ENCODE measurements at regions not wholly inside any gene's neighbourhood (a gene's known extent, or its start where the extent isn't known, plus 50 kb on each side); places are given as distances from the start of the nearest gene placed in this dataset.

GRCh38 chr6:106800379-106800778 is 171.0 kb downstream of the QRSL1 start:
- peak overlapping the region; percentile 53 to 86 (median 70) for H3K27ac ChIP-seq
- TF ChIP-seq POLR2A (IDR thresholded peaks at IDR 0.05) = no peak
- no peak for TF ChIP-seq CTCF (IDR thresholded peaks at IDR 0.05)

GRCh38 chr6:106799031-106799894 is 169.9 kb downstream of the QRSL1 start:
- TF ChIP-seq POLR2A (IDR thresholded peaks at IDR 0.05) (no peak), CTCF (IDR thresholded peaks at IDR 0.05) (no peak)
- H3K4me3 ChIP-seq = no peak overlapping the region
- WGBS, 2 donors = 23 to 37% methylated on average over 4 to 6 of the region's 8 CpGs
- H3K4me1 ChIP-seq = peaks cover 8 to 55% (median 19%) of the 10 kb centered on the region in 3 donors
- intact Hi-C loops (cut with DNase I) = no loop called here
- H3K27me3 ChIP-seq = no peaks in the 10 kb centered on the region
- no peaks in the 10 kb centered on the region for H3K9me3 ChIP-seq
- peak overlapping the region; percentile 53 to 86 (median 70) for H3K27ac ChIP-seq
- DNase-seq = no peak
- no peaks in the 10 kb centered on the region for H3K36me3 ChIP-seq

More at GRCh38 chr6:106800379-106800778, 171.0 kb downstream of the QRSL1 start:
- WGBS, 2 donors = 49% methylated on average over 4 to 5 of the region's 5 CpGs
- Histone ChIP-seq H3K4me3 (no peak overlapping the region), H3K27me3 (no peaks in the 10 kb centered on the region), H3K36me3 (no peaks in the 10 kb centered on the region), H3K4me1 (peaks cover 8 to 55% (median 19%) of the 10 kb centered on the region in 3 donors), H3K9me3 (no peaks in the 10 kb centered on the region)
- no peak for DNase-seq
- intact Hi-C loops (cut with DNase I) = no loop called here

- intact Hi-C loops (cut with DNase I) = no loop called here
- no peak for DNase-seq
- H3K36me3 ChIP-seq = no peaks in the 10 kb centered on the region
- H3K9me3 ChIP-seq = no peaks in the 10 kb centered on the region
- 71 to 86% methylated on average over 2 of the region's 2 CpGs for WGBS, 2 donors
- TF ChIP-seq CTCF (IDR thresholded peaks at IDR 0.05) = no peak
- H3K4me1 ChIP-seq = peaks cover 8 to 51% (median 19%) of the 10 kb centered on the region in 3 donors
- H3K27ac ChIP-seq = peak overlapping the region; percentile 10 to 86 (median 70)
- H3K4me3 ChIP-seq = no peak overlapping the region
- H3K27me3 ChIP-seq = no peaks in the 10 kb centered on the region
These were observed 167.8 kb downstream of the QRSL1 start for GRCh38 chr6:106797186-106797585.

GRCh38 chr6:106796781-106797180 is 167.4 kb downstream of the QRSL1 start:
- no peak overlapping the region for H3K4me3 ChIP-seq
- 44 to 52% methylated on average over 1 of the region's 1 CpG for WGBS, 2 donors
- H3K27ac ChIP-seq = peak overlapping the region; percentile 10 to 86 (median 70)
- TF ChIP-seq POLR2A (IDR thresholded peaks at IDR 0.05) (no peak), CTCF (IDR thresholded peaks at IDR 0.05) (no peak)
- H3K9me3 ChIP-seq = no peaks in the 10 kb centered on the region
- no peaks in the 10 kb centered on the region for H3K36me3 ChIP-seq
- DNase-seq = no peak
- H3K27me3 ChIP-seq = no peaks in the 10 kb centered on the region
- intact Hi-C loops (cut with DNase I) = no loop called here
- H3K4me1 ChIP-seq = peaks cover 8 to 51% (median 19%) of the 10 kb centered on the region in 3 donors

- intact Hi-C loops (cut with DNase I) = no loop called here
These were observed 164.8 kb downstream of the QRSL1 start for GRCh38 chr6:106794129-106794528.

More at GRCh38 chr6:106794129-106794528, 164.8 kb downstream of the QRSL1 start:
- Histone ChIP-seq H3K27me3 (no peaks in the 10 kb centered on the region), H3K27ac (no peak overlapping the region), H3K4me3 (no peak overlapping the region), H3K9me3 (no peaks in the 10 kb centered on the region), H3K36me3 (no peaks in the 10 kb centered on the region), H3K4me1 (peaks cover 9 to 42% (median 10%) of the 10 kb centered on the region in 3 donors)
- TF ChIP-seq CTCF (IDR thresholded peaks at IDR 0.05) (no peak), POLR2A (IDR thresholded peaks at IDR 0.05) (no peak)
- DNase-seq = no peak
- 78 to 92% methylated on average over 2 of the region's 2 CpGs for WGBS, 2 donors

Data from esophagus squamous epithelium (tissue), 5 donors.